NCI-H1417 treated with DMSO at 0.1 percent for 48 hours (cell line): ENCODE measurements at regions not wholly inside any gene's neighbourhood (a gene's known extent, or its start where the extent isn't known, plus 50 kb on each side); places are given as distances from the start of the nearest gene placed in this dataset.

Experiments used
- DNase-seq: peaks from one replicate; lab custom pipeline; 2025; lab: John Stamatoyannopoulos, UW

- DNase-seq: no peak
Measured at GRCh38 chr1:30286988-30287839, 436.2 kb downstream of the MATN1 start.

- DNase-seq: no peak
Measured at GRCh38 chr1:30286241-30286987, 437.0 kb downstream of the MATN1 start.

GRCh38 chr1:30285501-30285932 lies 437.9 kb downstream of the MATN1 start:
- DNase-seq: no peak

GRCh38 chr1:30284728-30285475 lies 438.5 kb downstream of the MATN1 start:
- no peak for DNase-seq

- no peak for DNase-seq
Measured at GRCh38 chr1:30284226-30284625, 439.2 kb downstream of the MATN1 start.

- no peak for DNase-seq
Measured at GRCh38 chr1:30283199-30283962, 440.0 kb downstream of the MATN1 start.

GRCh38 chr1:30280572-30280971 lies 442.8 kb downstream of the MATN1 start:
- DNase-seq: no peak

GRCh38 chr1:30277911-30278310 lies 445.5 kb downstream of the MATN1 start:
- DNase-seq: no peak

GRCh38 chr1:30277415-30277814 lies 446.0 kb downstream of the MATN1 start:
- no peak for DNase-seq

- no peak for DNase-seq
Measured at GRCh38 chr1:30275926-30276764, 447.2 kb downstream of the MATN1 start.

GRCh38 chr1:30274976-30275621 lies 448.3 kb downstream of the MATN1 start:
- no peak for DNase-seq

- DNase-seq: no peak
Measured at GRCh38 chr1:30274173-30274970, 449.0 kb downstream of the MATN1 start.

GRCh38 chr1:30273456-30273855 lies 449.9 kb downstream of the MATN1 start:
- DNase-seq: no peak

- DNase-seq: no peak
Measured at GRCh38 chr1:30273021-30273325, 450.4 kb downstream of the MATN1 start.

- no peak for DNase-seq
Measured at GRCh38 chr1:30272277-30273020, 450.9 kb downstream of the MATN1 start.

- no peak for DNase-seq
Measured at GRCh38 chr1:30271401-30272276, 451.7 kb downstream of the MATN1 start.

GRCh38 chr1:30270461-30270860 lies 452.9 kb downstream of the MATN1 start:
- no peak for DNase-seq
